Stimulated activated CD4-positive, alpha-beta T cell treated with anti-CD3 and anti-CD28 coated beads, Interleukin-12 subunit alpha, Interleukin-12 subunit beta, amount 100 ng/mL, for 4 hours (primary cell): ENCODE measurements at regions not wholly inside any gene's neighbourhood (a gene's known extent, or its start where the extent isn't known, plus 50 kb on each side); places are given as distances from the start of the nearest gene placed in this dataset.
"Not testable (repeated sequence)": the region's sequence is repeated elsewhere in the genome, so short reads cannot be mapped to it uniquely, and the experiment has no call there.

ENCODE experiments used
- DNase-seq: peaks from one replicate; pipeline ENCODE4 v3.0.0-alpha.2; 2020

- no peak for DNase-seq
Observed at GRCh38 chr13:33340631-33341030, 55.1 kb upstream of the STARD13 start.

GRCh38 chr13:33341861-33342452 is 56.4 kb upstream of the STARD13 start:
- DNase-seq: no peak

DNA sequence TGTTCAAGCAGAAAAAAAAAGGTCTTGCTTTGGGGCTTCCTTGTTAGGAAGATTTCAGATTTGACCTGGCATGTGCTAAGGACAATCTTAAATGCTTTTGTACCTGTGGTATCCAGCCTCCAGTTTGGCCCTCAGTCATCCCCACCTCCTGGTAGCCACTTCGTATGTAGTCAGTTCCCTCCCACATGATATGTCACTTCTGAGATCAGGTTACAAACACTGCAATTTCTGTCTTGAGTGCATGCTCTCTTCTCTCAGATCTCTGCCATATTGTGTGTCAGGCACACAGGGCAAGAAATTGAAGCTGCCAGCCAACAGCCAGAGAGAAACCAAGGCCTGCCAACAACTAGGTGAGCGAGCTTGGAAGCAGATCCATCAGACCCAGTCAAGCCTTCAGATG is 60.3 kb upstream of the STARD13 start:
- DNase-seq: no peak

DNA sequence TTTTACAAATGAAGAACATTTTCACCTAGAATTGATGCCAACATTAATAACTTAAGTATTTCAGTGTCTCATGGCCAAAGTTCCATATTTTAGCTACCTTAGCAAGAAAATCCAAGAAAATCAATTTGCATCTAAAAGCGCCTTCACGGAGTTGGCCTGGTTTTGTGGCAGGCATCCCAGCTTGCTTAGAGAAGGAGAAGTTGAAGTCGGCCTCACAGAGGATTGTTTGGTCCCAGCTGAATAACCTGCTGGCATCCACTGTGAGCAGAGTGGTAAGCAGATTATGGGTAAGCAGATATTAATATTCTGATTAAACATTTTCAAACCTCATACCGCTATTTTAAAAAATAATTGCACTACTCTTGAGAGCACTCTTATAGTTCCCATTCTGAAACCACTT is 62.3 kb upstream of the STARD13 start:
- DNase-seq: no peak

- DNase-seq: no peak
Observed at GRCh38 chr13:33348366-33348765, 62.8 kb upstream of the STARD13 start.

DNA sequence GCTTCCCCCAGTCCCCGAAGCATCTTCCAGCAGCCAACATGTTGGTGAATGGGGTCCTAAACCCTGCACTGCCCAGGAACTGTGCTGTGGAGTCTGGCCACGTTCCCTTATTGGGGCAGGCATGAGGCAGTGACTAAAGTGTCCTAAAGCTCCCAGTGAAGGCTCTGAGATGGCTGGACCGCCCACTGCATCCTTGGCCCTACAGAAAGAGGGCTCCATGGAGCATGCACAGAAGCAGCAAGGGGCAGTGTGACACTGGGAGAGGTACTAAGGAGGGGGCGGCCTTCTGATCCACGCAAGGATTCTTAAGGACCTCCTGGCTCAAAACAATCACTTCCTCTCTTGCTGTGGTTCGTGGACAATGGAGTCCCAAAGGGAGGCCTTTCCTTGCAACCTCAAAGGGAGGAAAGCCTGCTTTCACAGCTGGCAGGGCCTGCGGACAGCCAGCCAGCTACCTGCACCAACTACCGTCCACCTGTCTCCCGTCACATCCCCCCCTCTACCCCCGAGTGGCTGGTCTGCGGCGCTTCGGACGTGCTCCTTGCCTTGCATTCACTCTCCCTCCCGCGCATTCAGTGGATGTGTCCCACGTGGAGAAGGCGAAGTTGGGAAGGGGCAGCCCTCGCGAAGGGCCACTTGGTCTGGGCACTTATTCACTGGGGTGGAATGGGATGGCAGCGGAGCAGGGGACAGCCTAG is 63.9 kb upstream of the STARD13 start:
- DNase-seq: no peak

DNA sequence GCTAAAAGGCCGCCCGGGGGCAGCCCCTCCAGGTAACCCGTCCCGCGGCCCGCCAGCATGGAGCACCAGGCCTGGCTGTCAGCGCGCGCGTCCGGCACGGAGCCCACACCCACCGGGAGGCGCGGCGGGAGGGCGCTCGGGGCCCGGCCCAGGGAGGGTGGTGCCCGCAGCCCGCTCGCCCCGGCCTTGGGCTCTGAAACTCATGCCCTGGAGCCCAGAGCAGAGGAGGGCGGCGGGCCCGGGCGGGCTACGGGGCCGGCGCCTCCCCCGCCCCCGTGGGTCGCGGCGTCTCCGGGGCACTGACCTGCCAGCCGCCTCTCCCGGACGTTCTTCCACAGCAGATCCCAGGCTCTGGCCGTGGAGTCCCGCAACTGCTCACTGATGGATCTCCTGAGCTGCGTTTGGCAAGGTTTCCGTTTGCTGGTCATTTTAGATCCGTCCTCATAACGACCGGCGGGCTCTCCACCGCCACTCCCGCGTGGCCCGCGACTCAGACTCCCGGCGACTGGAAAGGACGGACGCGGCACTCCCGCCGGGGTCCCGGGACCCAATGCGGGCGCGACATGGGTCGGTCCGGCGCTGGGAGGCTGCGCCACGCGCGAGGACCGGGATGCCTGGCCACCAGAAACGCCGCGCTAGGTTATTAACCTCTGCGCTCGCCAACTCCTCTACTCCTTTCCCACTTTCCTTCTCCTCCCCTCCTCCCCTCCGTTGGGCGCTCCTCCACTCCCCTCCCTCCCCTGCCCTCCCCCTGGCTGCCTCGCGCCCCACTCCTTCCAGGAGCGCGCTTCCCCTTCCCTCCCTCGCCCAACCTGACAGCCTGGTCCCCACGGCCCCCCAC is 64.7 kb upstream of the STARD13 start:
- no peak for DNase-seq

DNA sequence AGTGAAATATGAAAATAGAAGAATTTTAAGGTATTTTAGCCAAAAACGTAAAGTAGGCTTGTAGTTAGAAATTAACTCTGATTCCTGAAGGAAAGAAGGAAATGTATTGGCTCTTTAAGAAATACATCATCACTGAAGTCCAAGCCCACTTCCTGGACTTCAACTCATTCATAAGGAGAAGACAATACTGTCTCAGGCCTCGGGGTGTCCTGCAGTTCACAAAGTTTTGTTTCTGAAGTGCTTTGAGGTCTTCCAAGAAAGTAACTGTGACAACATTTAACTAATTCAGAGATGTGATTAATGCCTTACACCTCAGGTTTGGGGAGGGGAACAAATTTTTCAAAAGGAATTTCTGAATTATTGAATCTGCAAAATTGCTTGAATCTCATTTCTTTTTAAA is 65.8 kb upstream of the STARD13 start:
- DNase-seq: no peak

DNA sequence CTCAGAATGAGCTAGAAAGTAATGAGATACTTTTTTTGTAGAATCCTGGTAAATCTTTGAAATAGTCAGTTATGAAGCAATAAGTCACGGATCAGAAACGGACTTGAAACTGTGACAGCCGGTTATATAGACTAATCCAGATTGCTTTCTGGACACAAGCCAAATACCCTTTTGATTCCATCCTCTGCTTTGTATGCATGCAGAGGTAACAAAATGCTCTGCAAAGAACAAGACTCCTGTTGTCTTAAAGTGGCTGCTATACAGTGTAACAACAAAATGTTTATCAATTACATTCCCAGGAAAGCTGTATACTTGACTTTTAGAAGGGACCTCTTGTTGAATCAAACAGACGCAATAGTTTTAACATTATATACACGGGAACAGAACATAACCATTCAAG is 66.5 kb upstream of the STARD13 start:
- no peak for DNase-seq

DNA sequence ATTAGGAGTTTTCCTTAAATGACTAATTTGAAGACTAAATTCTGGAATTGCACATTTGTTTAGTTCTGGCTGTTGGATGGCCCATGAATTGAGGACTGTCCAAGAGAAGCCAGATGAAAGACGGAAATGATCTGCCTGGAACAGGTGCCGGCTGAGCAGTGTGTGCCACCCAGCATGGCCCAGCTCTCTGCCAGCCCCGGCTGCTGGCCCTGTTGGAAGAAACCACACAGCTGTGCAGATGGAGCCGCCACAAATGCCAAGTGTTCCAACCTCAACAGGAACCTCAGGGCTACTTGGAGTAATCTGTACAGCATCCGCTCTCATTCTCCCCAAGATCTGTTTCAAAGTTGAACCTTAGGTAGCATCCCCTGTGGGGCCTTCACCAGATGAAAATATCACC is 67.0 kb upstream of the STARD13 start:
- no peak for DNase-seq

- DNase-seq: no peak
Observed at GRCh38 chr13:33353210-33353609, 67.7 kb upstream of the STARD13 start.

DNA sequence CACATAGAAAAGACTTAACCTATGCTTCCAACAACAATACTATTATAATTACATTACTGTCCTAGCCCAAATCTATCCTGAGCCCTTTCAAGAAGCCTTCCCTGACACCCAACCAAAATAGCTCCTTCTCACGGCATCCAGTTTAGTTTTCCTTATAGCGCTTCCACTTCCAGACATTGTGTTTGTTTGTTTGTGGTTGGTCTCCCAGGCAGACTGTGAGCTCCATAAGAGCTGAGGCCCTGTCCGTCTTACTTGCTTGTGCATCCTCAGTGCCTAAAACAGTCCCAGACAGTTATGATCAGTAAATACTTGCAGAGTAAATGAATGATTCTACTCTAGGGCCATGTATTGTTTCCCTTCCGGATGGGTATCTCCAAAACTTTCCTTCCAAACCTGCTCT is 68.1 kb upstream of the STARD13 start:
- DNase-seq: no peak

DNA sequence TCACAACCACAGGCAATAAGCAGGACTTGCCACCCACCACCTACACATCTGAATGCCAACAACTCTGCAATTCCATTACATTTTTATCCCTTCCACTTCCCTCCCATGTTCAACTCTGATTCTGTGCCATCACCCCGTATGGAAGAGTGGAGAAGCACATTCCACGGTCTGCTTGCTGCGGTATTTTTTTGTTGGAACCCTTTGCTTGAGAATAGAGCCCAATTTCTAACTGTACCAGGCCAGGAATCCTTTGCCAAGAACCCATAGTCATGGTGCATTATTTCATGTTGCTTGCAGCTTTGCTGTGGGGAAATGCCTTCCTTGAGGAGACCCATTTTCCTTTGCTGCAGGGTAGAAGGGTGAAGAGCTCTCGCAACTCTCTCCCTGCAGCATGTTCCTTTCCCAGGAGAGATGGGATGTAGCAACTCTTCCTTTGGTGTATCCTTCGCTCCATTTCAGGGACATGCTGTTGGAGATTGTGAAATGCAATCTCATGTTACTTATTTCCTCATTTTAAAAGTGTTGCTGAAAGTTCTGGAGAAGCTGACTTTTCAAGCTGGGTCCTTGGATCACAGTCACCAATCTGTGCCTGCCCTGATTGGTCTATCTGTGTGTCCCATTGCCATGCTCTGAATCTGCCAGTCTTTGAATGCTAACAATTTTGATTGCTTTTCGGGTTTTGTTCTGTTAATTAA is 69.8 kb upstream of the STARD13 start:
- no peak for DNase-seq

GRCh38 chr13:33358076-33358475 is 72.5 kb upstream of the STARD13 start:
- not testable (repeated sequence) for DNase-seq

DNA sequence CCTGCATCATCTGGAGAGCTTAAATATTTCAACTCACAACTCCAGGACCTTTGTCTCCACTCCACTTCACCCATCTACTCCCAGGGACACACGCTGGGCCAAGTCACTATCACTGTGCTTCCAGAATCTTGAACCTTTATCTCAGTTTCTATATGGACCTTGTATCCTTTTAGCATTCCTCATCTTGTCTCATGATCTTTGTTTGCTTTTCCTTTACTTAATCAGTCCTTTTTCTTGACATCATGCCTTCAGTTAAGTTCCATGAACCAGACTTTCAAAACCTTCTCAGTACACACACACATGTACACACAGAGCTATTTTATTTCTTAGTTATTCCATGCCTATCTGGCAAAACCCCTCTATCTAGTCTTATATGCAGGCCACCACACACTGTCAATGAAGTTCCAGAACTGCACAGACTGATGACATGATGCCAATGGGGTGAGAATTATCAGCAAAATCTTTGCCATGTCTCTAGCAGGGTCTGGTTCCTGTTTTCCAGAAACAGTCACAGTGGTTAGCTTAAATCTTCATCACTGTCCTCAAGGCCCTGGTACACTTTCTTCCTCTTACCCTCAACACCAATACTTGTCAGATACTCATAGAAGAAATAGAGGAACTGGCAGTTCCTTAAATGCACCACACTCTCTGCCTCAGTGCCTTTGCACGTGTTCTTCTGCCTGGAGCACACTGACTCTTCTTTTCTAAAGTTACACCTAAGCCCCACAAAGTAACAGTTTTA is 77.6 kb upstream of the STARD13 start:
- DNase-seq: no peak

GRCh38 chr13:33364192-33364591 is 78.6 kb upstream of the STARD13 start:
- DNase-seq: no peak

DNA sequence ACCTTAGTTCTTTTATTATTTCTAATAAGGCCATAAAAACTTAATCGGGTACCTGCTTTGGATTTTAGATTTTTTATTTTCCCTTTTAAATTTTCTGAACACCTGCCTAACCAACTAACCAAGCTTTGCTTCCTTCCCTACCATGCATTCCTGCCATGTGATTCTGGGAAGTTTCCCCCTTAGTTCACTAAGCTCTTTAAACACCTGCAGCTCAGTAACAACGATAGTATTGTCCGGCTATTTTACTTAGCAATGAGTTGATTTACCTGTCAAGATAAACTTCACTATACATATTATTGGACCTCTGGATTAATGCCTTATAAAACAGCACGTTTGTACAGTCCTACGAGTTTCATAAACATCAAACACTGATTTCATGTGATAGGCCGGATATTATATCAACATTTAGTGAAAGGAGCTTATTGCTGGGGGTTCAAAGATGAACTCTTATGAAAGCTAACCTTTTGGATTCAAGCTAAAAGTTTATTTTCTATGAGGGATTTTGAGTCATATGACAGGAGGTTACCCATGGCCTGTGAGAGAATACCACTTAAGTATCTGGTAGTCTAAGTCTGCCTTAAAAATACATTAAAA is 81.0 kb upstream of the STARD13 start:
- DNase-seq: no peak

DNA sequence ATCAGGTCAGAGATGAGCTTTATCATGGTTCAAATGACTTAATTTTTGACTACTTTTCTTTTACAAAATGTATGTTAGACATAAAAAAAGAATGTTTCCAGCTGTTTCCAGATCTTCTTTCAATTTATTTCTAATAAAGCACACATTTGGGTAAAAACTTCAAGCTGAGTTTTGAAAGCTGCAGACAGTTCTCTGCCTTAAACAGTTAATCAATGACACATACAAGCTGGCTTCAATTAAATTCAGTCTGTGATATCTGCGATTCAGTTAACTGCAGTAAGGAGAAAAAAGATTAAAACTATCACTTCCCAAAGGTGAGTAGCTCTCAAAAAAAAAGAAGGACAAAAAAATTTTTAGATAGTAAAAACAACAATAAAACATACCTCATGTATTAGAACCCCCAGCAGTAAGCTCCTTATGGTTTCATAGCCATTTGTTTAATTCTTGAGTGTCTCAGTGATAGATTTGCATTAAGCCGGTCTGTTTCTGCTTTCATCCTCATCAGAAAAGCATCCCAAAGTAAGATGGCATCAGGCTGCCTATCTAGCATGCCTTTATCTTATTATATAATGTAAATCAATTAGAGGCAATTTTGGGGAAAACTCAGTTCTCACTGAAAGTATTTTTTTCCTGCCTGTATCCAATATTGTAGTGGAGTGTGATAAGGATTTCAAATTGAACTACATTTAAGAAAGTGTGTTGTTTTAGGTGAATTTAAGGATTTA is 81.8 kb upstream of the STARD13 start:
- DNase-seq: no peak

- no peak for DNase-seq
Observed at GRCh38 chr13:33367926-33368325, 82.4 kb upstream of the STARD13 start.

GRCh38 chr13:33369073-33369472 is 83.5 kb upstream of the STARD13 start:
- DNase-seq: no peak

DNA sequence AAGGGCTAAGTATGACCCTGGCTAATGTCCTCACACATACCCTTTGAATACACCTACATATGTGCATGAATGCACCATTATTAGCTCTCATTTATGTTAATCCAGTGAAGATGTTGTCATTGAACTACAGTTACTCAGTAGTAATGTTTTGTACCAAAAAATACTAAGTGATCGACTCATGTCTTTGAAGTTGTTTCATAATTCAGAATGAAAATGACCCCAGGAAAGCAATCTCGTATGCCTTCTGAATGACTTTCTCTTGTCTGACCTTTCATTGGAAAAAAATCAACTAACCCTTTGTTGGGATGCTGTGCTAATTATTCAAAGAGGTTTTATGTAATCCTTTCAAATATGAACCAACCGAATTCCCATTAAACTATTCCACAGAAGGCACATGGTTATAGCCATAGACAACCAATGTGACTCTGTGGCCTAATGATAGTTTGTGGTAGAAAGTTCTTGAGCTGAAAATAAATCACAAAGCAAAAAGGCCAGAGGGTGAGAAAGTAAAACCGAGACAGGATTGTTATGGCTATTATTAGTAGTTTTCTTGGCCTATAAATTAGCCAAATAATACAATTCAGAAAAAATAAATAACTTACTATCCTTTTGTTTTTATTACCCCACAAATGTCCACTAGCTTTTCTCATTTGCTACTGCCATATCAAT is 86.8 kb upstream of the STARD13 start:
- DNase-seq: no peak
